Cerebellar cortex (tissue), 1 donor: ENCODE measurements at regions not wholly inside any gene's neighbourhood (a gene's known extent, or its start where the extent isn't known, plus 50 kb on each side); places are given as distances from the start of the nearest gene placed in this dataset.

Experiments
- DNase-seq: peaks from one replicate; pipeline ENCODE4 v3.0.0-alpha.2; 2015; ENCODE audit warnings: low spot score

DNA sequence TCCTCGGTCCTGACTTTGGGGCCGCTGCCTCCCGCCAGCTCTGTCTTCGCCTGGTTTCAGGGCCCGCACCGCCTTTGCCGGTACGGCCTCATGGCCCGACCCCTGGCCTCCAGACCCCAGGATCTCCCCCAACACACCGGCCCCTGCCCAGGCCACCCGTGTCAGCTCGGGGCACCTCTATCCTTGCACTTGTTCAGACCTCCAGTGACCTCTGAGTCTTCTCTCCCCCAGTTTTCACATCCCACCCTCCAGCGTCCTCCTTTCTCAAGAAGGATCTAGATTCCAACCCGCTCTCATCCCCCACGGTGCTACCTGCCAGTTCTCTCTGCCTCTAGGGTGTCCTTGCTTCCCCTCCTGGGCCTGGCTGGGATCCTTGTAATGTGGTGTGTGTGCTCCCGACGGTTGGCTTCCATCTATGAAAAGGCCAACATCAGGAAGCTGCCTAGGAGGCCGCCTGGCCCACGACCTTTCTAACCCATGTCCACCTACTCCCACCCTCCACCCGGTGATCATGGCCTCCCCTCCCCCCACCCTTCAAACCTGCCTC, 61.1 kb downstream of the SPATA31C2 start:
- no peak for DNase-seq

DNA sequence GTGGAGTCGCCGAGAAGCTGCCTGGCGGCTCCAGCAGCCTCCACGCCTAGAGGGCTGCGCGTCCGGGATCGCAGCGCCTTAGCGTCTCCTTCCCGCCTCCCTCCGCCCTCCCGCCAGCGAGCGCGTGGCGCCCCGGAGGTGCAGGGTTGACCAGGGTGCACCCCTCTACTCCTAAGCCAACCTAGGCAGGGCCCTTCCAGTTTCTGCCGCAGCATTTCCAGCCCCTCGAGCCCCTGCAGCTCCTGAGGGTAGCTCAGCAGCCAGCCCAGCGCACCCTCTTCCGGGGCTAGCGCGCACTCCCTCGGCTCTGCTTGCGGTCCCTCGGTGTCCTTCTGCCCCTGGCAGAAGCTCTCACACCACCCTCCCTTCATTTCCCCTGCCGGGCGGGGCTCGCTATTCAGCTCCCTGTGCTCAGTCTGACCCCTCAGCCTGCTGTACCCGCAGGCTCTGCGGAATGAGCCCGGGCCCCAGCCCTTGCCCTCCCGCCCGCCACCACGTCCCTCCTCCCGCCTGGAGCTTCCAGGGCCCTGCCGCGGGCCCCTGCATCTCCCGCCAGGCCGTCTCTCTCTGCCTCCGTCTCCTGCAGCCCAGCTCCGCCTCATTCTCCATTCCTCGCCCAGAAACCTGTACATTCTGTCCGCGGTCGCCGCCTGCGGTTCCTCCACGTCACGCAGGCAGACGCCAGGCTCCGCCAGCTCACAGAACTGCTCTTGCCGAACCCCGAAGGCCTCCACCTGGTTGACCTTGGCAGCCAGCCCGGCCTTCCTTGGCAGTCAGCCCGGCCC, 61.8 kb downstream of the SPATA31C2 start:
- peak; percentile 63 for DNase-seq

DNA sequence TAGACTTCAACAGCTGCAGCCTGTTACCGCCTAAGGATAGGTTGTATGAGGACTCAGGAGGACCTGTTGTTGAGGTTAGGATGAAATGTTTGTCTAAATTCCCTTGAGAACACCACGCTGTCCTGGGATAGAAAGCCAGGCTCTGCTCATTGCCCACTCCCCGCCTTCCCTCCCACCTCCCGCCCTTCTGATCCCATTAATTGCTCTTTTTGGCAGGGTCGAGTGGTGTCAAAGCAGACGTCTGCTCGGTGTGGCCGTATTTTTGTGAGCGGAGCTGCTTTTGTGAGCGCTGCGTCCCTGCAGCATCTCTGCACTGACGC, 62.3 kb downstream of the SPATA31C2 start:
- DNase-seq: peak; percentile 63

DNA sequence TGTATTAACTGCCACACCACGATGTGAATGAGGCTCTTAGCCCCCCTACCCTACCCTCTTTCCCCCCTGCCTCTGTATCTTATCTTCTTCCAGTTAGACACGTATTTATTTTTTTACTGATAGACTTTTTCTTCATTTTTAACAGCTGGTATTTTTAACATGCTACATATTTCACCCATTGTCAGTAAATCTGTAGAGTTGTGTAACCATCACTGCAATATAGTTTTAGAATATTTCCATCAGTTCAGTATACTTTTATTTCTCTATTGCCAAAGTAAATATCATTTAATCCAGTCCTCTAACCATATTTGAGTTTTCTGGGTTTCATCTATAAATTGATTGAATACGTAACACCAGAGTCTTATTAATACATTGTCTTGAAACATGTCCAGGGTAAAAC, 62.8 kb downstream of the SPATA31C2 start:
- no peak for DNase-seq

DNA sequence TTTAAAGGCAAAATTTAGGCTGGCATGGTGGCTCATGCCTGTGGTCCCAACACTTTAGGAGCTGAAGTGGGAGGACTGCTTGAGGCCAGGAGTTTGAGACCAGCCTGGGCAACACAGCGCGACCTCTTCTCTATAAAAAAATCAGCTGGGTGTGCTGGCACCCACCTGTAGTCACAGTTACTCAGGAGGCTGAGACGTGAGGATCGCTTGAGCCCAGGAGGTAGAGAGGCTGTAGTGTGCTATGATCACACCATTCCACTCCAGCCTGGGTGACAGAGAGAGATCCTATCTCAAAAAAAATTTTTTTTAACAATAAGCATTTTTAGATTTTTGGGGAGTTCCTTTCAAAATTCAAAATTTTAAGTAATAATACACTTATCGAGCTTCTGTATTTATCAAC, 63.3 kb downstream of the SPATA31C2 start:
- DNase-seq: no peak

DNA sequence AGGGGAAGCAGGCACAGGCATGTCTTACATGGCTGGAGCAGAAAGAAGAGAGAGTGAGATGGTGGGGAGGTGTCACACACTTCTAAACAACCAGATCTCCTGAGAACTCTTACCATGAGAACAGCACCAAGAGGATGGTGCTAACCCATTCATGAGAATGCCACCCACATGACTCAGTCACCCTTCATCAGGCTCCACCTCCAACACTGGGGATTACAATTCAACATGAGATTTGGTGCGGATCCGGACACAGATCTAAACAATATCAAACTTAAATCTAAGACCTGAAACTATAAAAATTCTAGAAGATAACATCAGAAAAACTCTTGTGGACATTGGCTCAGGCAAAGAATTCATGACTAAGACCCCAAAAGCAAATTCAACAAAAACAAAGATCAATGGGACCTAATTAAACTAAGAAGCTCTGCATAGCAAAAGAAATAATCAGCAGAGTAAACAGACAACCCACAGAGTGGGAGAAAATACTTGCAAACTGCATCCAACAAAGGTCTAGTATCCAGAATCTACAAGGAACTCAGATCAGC, 65.4 kb downstream of the SPATA31C2 start:
- no peak for DNase-seq

DNA sequence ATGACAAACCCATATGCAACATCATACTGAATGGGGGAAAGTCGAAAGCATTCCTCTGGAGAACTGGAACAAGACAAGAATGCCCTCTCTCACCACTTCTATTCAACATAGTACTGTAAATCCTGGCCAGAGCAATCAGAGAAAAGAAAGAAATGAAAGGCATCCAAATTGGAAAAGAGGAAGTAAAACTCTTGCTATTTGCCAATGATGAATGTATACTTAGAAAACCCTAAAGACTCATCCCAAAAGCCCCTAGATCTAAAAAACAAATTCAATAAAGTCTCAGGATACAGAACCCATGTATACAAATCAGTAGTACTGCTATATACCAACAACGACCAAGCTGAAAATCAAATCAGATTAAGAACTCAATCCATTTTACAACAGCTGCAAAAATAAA, 66.9 kb downstream of the SPATA31C2 start:
- no peak for DNase-seq

DNA sequence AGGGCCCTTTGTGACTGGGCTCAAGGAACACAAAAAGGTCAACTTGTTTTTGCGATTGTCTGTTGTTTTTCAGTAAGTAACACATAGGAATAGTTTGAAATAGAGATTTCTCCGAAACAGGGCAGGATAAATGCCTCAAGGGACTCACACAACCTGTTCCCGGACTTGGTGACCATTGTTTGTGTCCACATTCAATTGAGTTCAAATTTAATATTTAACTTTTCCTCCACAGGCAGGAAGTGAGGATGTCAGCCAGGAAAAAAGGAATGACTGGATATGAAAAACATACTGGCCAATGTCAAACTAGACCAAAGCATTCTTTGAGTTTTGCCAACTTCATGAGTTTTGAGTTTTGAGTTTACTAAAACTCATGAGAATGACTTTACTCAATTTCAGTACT, 72.7 kb downstream of the SPATA31C2 start:
- DNase-seq: no peak

DNA sequence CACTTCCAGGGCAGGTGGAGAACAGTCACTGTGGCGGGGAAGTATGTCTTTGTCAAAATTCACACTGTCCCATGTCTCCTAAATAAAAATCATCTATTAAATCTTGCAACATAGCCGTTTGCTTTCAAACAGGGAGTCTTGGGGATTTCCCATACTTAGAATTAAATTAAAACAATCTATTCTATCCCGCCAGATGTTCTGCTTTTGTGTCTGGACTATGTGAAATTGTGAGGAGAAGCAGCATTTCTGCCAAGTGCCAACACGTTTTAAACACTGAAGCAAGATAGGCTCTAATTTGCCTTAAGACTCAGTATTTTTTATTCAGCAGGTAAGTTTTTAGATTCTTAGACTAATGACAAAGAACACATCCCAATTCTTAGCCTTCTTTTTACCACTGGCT, 73.7 kb downstream of the SPATA31C2 start:
- DNase-seq: no peak

DNA sequence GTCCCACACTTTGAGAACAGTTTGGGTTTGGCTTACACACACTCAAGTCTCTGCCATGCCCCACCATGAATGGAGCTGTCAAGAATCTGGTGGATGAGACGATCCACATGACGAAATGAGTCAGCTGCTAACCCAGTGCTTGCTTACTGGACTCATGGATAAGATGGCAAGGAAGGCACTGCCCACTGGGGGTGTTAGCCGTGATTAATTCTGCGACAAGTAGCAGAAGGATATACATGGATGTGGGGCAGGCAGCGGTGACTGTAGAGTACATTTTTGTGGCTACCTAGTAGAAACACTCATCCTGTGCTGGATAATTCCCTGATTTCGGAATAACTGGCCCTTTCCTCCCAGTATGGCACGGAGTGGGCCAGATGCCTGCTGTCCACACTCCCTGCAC, 77.5 kb downstream of the SPATA31C2 start:
- DNase-seq: no peak

DNA sequence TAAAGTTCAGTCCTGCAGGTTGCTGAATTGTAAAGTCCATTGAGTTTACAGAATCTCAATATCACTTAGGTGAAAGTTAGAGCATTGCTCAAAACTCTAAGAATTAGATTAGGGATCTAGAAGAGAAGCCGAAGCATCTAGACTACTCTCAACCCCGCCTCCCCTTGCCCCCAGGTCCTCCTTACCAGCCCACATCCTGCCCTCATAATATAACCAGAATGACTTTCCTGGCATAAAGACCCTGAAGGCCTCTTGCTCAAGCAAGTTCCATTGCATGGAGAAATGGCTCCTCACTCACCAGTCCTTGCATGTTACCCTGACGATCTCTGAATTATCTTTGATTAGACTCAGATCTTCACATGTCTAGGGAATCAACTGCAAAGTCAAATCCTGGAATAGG, 78.8 kb downstream of the SPATA31C2 start:
- no peak for DNase-seq

DNA sequence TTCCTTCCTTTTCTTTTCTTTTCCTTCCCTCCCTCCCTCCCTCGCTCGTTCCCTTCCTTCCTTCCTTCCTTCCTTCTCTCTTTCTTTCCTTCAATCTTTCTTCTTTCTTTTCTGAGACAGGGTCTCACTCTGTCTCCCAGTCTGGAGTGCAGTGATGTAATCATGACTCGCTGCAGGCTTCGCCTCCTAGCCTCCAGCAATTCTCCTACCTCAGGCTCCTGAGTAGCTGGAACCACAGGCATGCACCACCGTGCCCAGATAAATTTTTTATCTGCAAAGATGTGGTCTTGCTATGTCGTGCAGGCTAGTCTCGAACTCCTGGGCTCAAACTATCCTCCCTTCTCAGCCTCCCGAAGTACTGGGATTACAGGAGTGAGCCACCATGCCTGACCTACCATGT, 81.4 kb downstream of the SPATA31C2 start:
- no peak for DNase-seq

DNA sequence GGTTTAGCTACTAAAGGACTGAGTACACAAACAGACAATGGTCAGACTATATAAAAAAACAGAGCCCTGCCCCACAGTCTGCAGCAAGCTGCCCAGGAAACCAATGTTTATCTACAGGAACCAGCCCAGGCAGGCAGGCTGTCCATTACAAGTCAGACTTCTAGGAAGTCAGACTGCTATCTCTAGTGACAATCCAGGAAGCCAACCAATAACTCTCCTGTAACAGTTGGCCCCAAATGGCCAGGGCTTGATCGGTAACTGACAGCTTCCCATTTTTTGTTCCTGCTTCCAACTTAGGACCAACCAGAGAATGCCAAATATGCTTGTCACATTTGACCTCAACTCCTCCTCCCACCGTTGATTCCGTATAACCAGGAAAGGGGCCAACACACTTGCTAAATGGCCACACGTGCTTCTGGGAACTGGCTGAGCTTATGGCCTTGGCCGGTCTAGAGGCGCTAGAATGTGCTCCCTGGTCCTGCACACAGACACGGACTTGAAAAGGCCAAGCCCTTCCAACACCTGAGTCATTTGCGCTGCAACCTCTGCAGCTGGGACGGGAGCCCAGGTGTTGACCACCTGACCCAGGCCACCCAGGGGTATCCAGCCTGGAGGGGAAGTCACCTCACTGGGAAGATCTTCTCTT, 79.6 kb upstream of the CDK20 start:
- DNase-seq: no peak

DNA sequence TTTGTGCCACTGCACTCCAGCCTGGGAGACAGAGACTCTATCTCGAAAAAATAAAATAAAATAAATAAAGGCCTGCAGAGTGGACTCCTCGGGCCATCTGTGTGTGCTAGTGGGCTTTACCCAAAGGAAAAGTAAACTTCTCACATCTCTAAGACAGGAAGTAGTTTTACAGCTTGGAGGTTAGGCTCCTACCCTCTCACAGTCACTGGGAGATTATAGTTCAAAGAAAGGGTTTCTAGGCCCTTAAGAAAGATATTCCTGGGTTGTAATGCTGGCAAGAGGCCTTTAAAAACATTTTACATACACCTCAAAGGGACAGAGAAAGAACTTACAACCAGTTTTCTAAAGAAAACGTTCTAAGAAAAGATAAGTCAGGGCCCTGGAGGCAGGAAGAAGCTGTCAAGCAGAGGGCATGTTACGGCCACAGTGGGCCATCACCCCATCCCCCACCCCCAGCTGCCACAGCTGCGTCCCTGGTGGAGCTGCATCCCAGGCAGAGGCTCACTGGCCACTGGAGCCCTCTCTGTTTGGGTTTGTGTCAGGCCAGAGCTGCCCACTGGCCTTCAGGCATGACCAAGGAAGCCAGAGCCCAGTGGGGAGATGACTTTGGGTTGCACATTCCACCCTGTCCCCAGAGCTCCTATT, 78.1 kb upstream of the CDK20 start:
- DNase-seq: no peak

DNA sequence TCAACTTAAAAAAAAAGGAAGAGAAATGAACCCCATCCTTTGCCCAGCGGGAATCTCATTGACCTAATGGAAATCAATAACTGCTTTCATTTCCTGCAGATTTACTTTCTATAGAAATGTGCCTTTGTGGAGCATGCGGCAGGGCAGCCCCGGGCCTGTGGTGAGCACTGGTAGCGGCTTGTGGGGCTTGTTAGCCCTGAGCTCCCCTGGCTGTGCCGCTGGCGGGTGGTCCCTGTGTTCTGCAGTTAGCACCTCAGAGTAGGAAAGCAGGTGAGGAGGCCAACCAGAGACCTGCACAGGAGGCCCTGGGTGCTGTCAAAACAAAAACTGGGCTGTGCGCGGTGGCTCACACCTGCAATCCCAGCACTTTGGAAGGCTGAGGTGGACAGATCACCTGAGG, 76.8 kb upstream of the CDK20 start:
- DNase-seq: no peak

DNA sequence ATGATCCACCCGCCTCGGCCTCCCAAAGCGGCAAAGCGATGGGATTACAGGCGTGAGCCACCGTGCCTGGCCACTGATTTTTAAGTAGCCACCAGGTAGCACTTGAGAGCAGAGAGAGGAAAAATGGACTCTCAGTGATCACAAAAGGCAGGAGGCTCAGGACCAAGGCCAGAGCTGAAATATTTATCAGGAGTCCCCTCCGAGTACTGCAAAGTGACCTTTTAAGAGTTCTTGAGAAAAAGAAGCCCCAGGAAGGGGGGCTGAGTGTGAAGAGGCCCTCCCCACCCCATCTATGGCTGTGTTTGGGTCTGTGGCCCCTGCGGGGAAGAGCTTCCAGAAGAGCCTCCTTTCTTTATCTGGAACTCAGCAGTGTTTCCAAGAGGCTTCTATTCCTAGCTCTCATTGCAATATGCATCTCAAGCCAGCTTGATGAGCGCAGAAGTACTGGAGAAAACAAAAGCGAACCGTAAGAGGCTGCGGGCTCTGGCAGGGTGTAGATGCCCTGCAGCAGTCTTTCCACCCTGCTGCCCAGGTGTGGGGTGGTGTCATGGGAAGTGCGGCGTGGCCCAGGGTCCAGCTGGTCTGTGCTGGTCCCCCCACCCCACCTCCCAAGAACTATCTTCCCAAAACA, 75.5 kb upstream of the CDK20 start:
- no peak for DNase-seq

DNA sequence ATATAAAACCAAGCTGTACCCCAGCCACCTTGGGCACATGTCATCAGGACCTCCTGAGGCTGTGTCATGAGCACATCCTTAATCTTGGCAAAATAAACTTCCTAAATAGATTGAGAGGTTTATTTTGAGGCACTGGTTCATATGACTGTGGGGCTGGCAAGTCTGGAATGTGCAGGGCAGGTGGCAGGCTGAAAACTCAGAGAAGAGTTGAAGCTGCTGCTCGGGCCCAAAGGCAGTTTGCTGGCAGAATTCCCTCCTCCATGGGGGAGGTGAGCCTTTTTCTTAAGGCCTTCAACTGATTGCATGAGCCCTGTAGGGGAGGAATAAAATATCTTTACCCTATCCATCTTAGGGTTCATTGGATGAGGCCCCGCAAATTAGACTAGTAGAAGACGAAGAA, 72.2 kb upstream of the CDK20 start:
- DNase-seq: no peak

DNA sequence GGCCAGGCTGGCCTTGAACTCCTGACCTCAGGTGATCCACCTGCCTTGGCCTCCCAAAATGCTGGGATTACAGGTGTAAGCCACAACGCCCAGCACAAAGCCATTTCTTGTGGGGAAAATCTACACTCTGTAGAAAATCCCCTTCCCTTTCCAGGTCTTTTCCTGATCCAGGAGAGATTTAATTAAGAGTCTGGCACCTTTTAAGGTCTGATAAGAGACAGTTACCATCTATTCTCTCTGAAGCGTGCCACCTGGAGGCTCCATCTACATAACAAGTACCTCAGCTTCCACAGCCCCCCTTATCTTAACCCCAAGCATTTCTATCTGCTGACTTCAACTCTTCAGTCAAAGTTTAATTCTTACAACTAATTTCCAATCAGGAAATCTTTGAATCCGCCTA, 71.4 kb upstream of the CDK20 start:
- no peak for DNase-seq

DNA sequence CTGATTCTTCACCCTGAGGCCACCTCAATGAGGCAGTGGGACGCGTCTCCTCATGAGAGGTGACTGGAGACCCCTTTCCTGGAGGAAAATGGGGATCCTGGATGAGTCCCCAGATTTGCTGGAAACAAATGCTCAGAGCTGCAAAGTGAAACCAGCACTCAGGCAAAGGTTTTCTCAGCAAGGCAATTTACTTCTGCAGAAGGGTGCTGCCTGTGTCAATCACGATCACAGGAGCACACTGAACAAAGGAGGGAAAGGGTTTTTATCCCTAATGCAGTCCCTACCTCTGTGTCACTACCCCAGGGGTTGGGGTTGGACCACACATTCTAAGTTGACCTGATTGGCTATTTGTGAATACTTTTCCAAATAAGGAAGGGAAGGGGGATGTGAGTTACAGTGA, 69.9 kb upstream of the CDK20 start:
- DNase-seq: no peak

DNA sequence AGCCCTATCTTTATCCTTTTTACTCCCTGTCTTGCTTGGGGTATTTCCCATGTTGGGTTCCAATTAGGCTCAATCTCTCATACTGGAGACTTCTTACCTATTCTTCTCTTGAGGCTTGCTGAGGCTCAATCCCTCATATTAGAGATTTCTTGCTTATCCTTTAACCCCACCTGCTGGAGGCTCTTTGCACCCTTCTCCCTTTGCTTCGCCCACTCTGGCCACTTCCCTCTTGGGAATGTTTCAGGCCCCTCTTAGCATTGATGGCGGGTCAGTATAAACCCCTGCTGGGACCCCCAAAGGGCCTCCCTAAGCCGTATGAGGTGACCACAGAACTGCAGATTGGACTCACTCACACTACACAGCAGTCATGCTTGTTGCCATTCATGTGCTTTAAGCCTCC, 69.3 kb upstream of the CDK20 start:
- DNase-seq: no peak

DNA sequence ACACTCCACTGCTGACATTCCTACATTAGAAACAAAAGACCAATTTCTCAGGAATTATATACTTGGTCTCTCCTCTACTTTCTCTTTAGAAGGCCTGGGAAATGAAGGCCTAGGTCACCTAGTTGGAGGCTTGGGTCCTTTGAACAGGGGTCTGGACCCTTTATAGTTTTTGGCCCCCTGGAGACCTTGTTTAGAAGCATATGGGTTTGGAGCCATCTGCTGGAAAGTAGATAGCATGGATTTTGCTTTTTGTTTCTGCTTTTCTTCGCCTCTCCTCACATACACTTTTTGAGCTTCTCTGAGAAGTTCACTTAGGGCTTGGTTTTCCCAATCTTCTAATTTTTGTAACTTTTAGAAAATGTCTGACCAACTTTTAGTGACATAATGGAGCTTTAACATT, 67.1 kb upstream of the CDK20 start:
- peak; percentile 1 for DNase-seq

DNA sequence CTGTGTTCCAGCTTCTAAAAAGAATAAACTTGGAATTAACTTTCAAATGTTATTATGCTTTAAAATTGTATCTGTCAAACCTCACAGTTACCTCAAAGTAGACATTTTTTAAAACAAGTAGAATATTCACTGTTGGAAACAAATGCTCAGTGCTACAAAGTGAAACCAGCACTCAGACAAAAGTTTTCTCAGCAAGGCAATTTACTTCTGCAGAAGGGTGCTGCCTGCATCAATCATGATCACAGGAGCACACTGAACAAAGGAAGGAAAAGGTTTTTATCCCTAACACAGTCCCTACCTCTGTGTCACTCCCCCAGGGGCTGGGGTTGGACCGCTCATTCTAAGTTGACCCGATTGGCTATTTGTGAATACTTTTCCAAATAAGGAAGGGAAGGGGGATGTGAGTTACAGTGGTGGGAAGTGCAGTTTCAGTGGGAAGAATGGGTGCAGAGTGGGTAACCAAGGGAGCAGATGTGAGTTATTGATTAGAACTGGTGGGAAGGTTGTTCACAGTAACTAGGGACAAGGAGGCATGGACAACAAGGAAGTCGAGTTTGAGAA, 63.0 kb upstream of the CDK20 start:
- DNase-seq: no peak
